Omental fat pad (tissue), 3 donors: ENCODE measurements at regions not wholly inside any gene's neighbourhood (a gene's known extent, or its start where the extent isn't known, plus 50 kb on each side); places are given as distances from the start of the nearest gene placed in this dataset.

ENCODE experiments used
- ATAC-seq: fragments of 150-250 bp; one replicate; pipeline ENCODE4 v1.9.1; 2016; ENCODE audit warnings: mild to moderate bottlenecking, moderate library complexity; ENCODE audit not compliant: low FRiP score
- DNase-seq: peaks from one replicate; pipeline ENCODE4 v3.0.0-alpha.2; 2019; ENCODE audit warnings: low spot score
- TF ChIP-seq, protein P1 (sequence below), 3 donors: fragments of 450-650 bp; IDR thresholded peaks; one replicate each; pipeline ENCODE4 v1.5.1; 2016 to 2017; ENCODE audit warnings: antibody characterized with exemption in 3 of 3, mild to moderate bottlenecking in 3 of 3, moderate library complexity in 2 of 3

DNA sequence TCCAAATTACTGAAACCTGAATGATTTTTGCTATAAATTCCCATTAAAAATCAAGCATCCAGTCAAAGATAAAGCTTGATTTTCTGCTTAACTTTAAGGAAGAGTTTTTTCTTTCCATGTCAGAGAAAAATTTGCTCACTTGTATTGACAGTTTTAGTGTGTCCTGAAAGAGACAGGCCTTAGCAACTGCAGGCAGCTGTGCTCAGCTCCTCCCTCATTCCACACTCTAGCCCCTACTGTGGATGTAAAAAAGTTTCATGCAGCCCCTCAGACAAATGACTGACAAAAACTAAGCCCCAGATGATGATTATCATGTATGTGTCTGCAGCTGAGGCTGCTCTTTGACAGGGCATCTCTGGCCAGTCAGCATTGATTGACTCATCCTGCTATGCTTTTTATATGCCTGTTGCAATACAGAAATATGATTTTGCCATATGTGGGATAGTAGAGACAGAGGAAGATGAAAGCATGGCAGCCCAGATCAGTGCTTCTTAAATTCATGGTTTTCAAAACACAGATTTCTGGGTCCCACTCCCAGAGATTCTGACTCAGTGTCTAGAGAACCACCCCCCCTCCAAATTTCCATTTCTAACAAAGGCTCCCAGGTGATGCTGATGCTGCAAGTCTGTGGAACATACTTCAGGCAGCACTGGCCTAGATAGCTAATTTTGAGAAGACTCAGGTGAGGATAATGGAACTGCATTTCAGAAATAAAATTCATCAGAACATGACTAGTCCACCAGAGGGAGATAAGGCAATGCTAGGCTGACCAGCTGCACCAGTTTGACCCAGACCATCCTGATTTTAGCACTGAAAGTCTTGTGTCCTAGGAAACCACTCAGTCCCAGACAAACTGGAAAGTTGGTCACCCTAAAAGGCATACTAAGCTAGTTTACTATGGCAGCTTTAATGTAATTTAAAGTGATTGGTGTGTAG, 298.7 kb upstream of the KCNN2 start:
- TF ChIP-seq, protein P1, sequence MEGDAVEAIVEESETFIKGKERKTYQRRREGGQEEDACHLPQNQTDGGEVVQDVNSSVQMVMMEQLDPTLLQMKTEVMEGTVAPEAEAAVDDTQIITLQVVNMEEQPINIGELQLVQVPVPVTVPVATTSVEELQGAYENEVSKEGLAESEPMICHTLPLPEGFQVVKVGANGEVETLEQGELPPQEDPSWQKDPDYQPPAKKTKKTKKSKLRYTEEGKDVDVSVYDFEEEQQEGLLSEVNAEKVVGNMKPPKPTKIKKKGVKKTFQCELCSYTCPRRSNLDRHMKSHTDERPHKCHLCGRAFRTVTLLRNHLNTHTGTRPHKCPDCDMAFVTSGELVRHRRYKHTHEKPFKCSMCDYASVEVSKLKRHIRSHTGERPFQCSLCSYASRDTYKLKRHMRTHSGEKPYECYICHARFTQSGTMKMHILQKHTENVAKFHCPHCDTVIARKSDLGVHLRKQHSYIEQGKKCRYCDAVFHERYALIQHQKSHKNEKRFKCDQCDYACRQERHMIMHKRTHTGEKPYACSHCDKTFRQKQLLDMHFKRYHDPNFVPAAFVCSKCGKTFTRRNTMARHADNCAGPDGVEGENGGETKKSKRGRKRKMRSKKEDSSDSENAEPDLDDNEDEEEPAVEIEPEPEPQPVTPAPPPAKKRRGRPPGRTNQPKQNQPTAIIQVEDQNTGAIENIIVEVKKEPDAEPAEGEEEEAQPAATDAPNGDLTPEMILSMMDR (IDR thresholded peaks at IDR 0.05): no peak
- no peak for DNase-seq
- no peak for ATAC-seq

DNA sequence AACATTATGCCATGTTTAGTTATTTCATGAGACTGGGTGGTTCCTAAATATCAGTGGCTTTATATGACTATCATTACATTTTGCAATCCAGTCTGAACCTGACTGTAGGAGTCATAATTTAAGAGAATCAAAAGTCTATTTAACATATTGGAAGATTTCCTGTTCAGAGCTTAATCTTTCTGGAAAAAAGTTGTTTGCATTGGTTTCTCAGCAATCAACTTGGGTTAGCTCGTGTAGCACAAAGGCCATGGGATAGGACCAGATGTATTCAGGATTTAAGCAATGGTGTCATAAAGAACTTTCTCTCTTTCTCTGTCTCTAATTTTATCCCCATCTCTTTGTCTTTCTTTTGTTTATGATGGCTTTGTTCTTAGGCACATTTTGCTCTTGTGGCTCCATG, 296.0 kb upstream of the KCNN2 start:
- no peak for DNase-seq
- TF ChIP-seq, protein P1 (IDR thresholded peaks at IDR 0.05): no peak
- ATAC-seq: no peak

DNA sequence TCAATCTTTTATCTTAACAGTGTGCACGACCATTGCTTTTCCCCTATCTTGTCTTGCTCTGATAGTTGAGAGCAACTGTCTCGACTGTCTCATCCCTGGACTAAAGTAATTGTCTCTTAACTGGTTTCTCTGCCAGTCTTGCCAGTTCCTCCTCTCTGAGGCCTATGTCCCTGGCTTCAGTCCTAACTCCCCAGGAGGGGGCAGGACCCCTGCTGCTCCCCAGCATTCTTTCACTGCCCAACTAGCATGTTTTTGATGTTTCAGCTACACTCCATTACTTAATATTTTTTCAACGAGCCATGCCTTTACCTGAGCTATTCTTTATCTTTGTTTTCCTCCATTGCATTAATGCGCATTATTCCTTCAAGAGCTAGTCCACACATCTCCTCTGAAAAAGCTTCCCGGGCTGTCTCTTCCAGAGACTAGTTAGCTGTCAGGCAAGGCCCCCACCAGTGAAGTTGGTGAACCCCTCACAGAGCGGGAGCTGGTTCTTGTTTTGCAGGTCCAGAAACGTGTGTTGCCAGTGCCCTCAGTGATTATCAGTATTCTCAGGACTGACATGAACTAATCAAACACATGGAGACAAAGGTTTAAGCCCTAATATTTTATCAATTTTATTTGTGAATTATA, 291.7 kb upstream of the KCNN2 start:
- TF ChIP-seq, protein P1 (IDR thresholded peaks at IDR 0.05): no peak
- ATAC-seq (no peak), DNase-seq (no peak)

DNA sequence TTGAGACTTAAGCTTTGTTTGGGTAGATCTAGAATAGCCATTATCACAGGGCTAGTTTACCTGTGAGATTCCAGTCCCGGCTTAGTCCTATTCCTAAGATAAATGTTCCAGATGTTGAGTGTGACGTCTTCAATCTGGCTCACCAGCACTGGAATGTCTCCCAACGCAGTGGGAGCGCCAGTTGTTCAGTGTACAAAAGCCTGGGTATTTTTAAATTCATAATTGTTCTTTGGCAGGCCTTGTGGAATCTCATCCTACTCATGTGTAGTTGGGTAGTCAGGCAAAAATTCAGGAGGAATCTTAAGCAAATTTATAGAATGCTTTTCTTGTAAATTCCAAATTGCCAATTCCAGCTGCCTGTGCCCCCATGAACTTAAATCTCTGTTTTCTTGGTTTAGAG, 272.6 kb upstream of the KCNN2 start:
- TF ChIP-seq, protein P1 (IDR thresholded peaks at IDR 0.05): no peak
- no peak for DNase-seq
- no peak for ATAC-seq

DNA sequence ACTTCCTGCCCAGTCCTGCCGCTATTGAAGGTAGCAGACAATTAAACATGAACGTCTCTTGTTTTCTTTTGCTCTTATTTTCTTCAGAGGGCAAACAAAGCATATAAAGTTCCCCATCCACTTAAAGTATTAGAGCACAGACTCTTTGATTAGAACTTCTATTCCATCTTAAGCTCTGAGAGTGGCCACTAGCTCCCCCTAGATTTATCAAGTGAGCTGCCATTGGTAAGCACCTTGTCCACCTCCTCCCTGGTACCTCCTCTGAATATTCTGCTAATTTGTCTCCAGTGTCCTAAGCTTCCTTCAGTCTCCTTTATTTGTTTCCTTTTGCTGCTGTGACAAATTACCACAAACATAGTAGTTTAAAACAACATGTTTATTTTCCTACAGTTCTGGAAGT, 264.3 kb upstream of the KCNN2 start:
- no peak for DNase-seq
- TF ChIP-seq, protein P1 (IDR thresholded peaks at IDR 0.05): no peak
- no peak for ATAC-seq

DNA sequence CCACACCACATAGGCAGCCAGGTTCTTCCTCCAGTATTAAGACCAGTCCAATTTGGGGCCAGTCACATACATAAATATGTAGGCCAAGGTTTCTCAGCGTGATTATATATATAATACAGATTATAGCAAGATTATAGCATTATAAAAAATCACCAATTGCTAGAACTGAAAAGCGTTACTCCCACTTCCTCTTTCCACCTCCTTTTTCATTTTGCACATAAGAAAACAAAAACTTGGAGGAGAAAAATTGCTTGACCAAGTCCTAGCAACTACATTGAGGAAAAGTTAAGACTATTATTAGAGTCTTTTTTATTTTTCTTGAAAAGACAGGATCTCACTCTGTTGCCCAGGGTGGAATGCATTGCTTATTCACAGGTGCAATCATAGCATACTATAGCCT, 262.7 kb upstream of the KCNN2 start:
- TF ChIP-seq, protein P1 (IDR thresholded peaks at IDR 0.05): no peak
- DNase-seq (no peak), ATAC-seq (no peak)
